NCI-H2227 (cell line): ENCODE measurements at regions not wholly inside any gene's neighbourhood (a gene's known extent, or its start where the extent isn't known, plus 50 kb on each side); places are given as distances from the start of the nearest gene placed in this dataset.
"Not testable (repeated sequence)": the region's sequence is repeated elsewhere in the genome, so short reads cannot be mapped to it uniquely, and the experiment has no call there.

Experiments
- DNase-seq: peaks from one replicate; lab custom pipeline; 2025; ENCODE audit not compliant: unreplicated experiment; lab: John Stamatoyannopoulos, UW

DNA sequence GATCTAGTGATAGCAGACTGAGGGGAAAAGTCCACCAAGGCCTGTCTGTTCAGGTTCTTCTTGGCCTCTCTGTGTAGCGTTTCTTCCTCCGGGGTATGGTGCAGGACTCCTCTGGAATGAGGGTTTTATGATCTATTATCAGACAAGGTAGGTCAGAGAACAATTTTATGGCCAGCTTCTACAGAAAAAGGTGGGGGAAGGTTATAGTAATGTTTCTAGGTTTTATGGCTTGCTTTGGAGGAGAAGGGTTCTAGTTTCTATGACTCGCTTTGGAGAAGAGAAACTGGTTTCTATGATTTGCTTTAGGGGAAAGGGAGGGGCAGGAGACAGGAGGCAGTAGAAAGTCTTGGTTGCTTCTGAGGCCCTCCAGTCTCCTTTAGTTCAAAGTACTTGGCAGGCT is 144.8 kb upstream of the LAMA2 start:
- DNase-seq, result no peak

DNA sequence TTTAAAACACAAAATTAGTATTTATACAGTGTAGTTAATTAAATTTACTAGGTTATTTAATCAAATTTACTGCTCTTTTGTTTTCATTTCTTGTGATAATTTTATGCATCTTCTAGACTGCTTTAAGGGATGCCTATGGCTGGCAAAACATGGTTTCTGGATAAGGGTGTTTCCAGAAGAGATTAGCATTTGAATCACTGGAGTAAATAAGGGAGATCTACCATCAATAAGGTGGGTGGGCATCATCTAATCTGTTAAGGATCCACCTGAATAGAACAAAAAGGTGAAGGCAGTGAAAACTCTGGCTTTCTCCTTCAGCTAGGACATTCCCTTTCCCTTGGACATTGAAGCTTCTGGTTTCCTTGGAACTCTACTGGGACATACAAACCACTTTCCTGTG is 146.2 kb upstream of the LAMA2 start:
- no peak for DNase-seq

DNA sequence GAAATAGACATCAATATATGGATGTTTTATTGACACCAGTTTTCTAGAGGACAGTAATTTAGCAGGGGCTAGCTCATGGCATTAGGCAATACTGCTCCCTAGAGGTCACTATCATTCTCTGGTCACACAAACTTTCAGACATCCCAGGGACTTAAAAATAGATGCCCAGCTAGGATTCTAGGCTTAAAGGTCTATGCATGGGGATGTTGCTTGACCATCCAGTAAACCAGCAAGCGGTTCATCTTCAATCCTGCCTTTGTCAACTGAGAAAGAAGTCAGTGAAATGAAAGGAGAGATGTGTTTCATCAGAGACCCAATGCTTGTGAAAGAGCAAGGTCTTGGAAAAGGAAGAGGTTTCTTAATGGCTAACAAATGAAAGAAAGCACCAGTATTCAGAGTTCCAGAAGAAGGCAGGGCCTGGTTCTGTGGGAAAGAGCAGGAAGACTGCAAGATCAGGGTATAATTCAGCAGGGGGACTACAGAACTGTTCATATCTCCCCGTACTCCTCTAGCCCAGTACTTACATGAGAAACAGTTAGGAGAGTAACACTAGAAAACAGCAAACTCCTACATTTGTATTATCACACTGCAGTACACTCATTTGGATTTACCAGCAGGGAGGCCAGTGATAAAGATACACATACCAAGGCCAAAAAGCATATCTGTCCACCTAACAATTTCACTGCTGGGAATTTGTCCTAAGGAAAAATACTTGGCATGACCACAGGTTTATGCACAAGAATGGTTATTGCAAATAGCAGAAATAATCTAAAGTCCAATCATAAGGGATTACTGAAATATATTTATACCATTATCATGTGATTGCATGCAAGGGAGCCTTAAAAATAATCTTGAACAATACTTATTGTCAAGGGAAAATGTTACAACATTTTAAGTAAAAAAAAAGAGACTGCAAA is 151.4 kb upstream of the LAMA2 start:
- no peak for DNase-seq

DNA sequence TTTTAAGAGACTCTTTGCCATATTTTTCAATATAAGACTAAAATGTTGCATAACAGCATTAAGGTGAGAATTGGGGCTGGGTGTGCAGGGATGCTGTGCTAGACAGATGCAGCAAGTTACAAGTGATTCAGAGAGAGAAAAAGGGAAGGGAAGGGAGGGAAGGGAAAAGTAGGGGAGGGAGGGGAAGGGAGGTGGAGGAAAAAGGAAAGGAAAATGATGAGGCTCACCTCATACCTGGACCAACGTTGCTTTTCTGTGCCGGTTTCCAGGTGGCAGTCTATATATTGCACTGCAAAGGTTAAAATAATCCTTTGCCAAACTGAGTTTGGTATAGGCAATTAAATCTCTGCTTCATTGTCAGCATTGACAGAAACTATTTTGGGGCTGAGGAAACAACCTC is 155.4 kb upstream of the LAMA2 start:
- DNase-seq, result no peak

GRCh38 chr6:128725271-128726233 is 157.4 kb upstream of the LAMA2 start:
- DNase-seq, result peak; percentile 11

GRCh38 chr6:128724738-128725137 is 158.2 kb upstream of the LAMA2 start:
- DNase-seq, result no peak

GRCh38 chr6:128723667-128724066 is 159.3 kb upstream of the LAMA2 start:
- DNase-seq, result no peak

GRCh38 chr6:128720891-128721290 is 162.0 kb upstream of the LAMA2 start:
- no peak for DNase-seq

DNA sequence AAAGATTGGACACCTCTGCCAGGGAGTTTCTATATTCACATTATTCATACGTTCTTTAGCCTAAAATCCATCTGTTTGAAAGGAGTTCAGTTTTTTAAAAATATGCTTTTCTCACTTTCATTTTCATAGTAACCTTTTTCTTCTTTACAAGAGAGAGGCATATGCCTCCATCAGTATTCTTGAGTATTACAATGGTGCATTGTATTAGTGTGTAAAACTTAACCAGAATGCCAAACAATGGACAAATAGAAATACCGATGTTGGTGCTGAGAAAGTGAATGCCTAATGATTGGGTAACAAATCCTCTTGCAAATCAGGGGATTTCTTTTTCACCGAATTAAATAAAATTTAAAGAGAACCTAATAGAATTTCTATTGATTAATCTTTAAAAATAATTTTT is 163.2 kb upstream of the LAMA2 start:
- no peak for DNase-seq

DNA sequence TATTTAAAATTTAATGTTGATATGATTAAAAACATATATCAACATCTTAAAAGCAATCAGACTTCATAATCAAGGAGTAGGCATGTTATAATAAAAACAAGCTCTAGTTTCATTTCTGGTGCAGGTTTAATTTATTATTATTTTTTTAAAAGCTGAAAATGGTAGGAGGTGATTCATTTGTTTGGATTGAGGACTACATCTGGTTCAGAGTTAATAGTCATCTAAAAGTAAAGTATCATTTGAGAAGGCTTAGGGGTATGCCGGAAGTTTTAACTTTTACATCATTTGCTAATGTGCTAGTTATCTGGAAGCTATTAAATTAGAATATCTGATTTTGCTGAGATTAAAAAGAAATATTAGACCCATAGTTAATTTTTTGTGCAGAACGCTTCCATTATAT is 169.5 kb upstream of the LAMA2 start:
- no peak for DNase-seq

DNA sequence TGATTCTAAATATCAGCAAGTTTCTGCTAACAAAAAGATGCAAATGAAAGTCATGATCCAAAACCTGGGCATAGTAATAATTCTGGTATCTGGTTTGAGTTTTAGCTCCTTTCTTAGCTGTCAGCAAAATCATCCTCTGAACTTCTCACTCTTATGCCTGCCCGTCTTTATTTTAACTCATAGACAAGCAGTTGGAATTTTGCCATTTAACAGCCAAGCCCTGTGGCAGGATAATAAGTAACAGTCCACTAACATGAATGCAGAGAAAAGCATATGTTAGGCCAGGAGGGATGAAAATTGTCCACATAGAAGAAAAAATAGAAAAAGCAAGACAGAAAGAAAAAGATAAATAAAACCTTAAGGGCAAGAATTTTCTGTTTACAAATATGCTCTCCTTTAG is 170.0 kb upstream of the LAMA2 start:
- no peak for DNase-seq

- no peak for DNase-seq
These were observed 171.8 kb upstream of the LAMA2 start for GRCh38 chr6:128711149-128711548.

DNA sequence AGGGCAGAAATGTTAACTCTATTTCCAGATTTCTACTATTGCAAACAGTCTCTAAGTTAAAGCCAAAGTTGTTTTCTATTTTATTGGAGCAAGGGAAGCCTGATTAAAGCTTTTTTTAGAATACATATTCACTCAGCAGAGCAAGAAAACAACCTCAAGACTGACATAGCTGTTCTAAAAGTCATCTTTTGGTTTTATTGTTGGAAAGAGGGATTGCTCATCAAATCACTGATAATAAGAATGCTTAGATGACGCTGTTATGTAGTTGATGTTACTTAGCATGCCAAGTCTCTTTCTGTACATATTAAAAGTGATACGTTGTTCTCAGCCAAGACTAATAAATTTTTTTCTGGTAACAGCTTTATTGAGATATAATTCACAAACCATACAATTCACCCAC is 172.6 kb upstream of the LAMA2 start:
- DNase-seq, result no peak

- no peak for DNase-seq
These were observed 178.3 kb upstream of the LAMA2 start for GRCh38 chr6:128704601-128705000.

DNA sequence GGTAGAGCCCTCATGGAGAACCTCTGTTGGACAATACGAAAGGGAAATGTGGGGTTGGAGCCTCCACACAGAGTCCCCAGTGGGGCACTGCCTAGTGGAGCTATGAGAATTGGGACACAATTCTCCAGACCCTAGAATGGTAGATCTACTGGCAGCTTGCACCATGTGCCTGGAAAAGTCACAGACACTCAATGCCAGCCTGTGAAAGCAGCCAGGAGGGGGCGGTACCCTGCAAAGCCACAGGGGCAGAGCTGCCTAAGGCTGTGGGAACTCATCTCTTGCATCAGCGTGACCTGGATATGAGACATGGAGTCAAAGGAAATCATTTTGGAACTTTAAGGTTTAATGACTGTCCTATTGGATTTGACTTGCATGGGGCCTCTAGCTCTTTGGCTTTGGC is 179.1 kb upstream of the LAMA2 start:
- not testable (repeated sequence) for DNase-seq

GRCh38 chr6:128696691-128697689 is 176.6 kb upstream of the PTPRK start:
- no peak for DNase-seq

- no peak for DNase-seq
These were observed 174.1 kb upstream of the PTPRK start for GRCh38 chr6:128694303-128695009.

- no peak for DNase-seq
These were observed 169.7 kb upstream of the PTPRK start for GRCh38 chr6:128690063-128690462.

GRCh38 chr6:128686084-128686483 is 165.7 kb upstream of the PTPRK start:
- DNase-seq, result no peak

- no peak for DNase-seq
These were observed 156.1 kb upstream of the PTPRK start for GRCh38 chr6:128676456-128676855.
